Type B pancreatic cell (in vitro differentiated cells): ENCODE measurements at regions not wholly inside any gene's neighbourhood (a gene's known extent, or its start where the extent isn't known, plus 50 kb on each side); places are given as distances from the start of the nearest gene placed in this dataset.

Experiments
- DNase-seq: peaks from one replicate; pipeline ENCODE4 v3.0.0; 2021; ENCODE audit warnings: mixed read lengths; ENCODE audit not compliant: unreplicated experiment; ENCODE audit errors: extremely low spot score
- H3K27ac Mint-ChIP-seq: 2 replicates; pipeline ENCODE4 v1.8.0; 2021; ENCODE audit warnings: mild to moderate bottlenecking, mixed read lengths
- H3K27me3 Mint-ChIP-seq: 2 replicates; pipeline ENCODE4 v1.8.0; 2021; ENCODE audit warnings: mixed read lengths
- H3K36me3 Mint-ChIP-seq: 2 replicates; pipeline ENCODE4 v1.8.0; 2021; ENCODE audit warnings: mixed read lengths
- H3K4me1 Mint-ChIP-seq: one replicate; pipeline ENCODE4 v1.8.0; 2021; ENCODE audit warnings: mixed read lengths; ENCODE audit not compliant: unreplicated experiment
- H3K4me3 Mint-ChIP-seq: 2 replicates; pipeline ENCODE4 v1.8.0; 2021; ENCODE audit warnings: mild to moderate bottlenecking, mixed read lengths
- H3K9me3 Mint-ChIP-seq: 2 replicates; pipeline ENCODE4 v1.8.0; 2021; ENCODE audit warnings: mixed read lengths
- CTCF ChIP-seq: fragments of 200-600 bp; sonication (generic); conservative IDR thresholded peaks from 2 replicates; pipeline ENCODE4 v1.5.0; 2021; ENCODE audit warnings: antibody characterized with exemption, mild to moderate bottlenecking

- no peak for DNase-seq
- no peak overlapping the region for H3K4me3 Mint-ChIP-seq
- H3K4me1 Mint-ChIP-seq = no peaks in the 10 kb centered on the region
These were observed 300.5 kb upstream of the ATP10B start for GRCh38 chr5:161152415-161152940.

GRCh38 chr5:161150441-161150988 lies 298.5 kb upstream of the ATP10B start:
- no peak for DNase-seq
- H3K9me3 Mint-ChIP-seq = no peaks in the 10 kb centered on the region
- no peaks in the 10 kb centered on the region for H3K36me3 Mint-ChIP-seq
- no peaks in the 10 kb centered on the region for H3K4me1 Mint-ChIP-seq
- H3K27ac Mint-ChIP-seq = no peak overlapping the region
- peaks cover 8% of the 10 kb centered on the region for H3K27me3 Mint-ChIP-seq
- H3K4me3 Mint-ChIP-seq = no peak overlapping the region
- TF ChIP-seq CTCF = no peak

More at GRCh38 chr5:161152415-161152940, 300.5 kb upstream of the ATP10B start:
- TF ChIP-seq CTCF = no peak
- Mint-ChIP-seq H3K27me3 (peaks cover 8% of the 10 kb centered on the region), H3K36me3 (no peaks in the 10 kb centered on the region), H3K9me3 (no peaks in the 10 kb centered on the region), H3K27ac (no peak overlapping the region)

GRCh38 chr5:161149078-161149477 lies 297.1 kb upstream of the ATP10B start:
- DNase-seq = no peak
- H3K27me3 Mint-ChIP-seq = peaks cover 8% of the 10 kb centered on the region
- TF ChIP-seq CTCF = no peak
- H3K9me3 Mint-ChIP-seq = no peaks in the 10 kb centered on the region
- H3K4me1 Mint-ChIP-seq = no peaks in the 10 kb centered on the region
- H3K27ac Mint-ChIP-seq = no peak overlapping the region
- no peak overlapping the region for H3K4me3 Mint-ChIP-seq
- H3K36me3 Mint-ChIP-seq = no peaks in the 10 kb centered on the region

GRCh38 chr5:161138751-161139455 lies 286.9 kb upstream of the ATP10B start:
- Mint-ChIP-seq H3K4me3 (no peak overlapping the region), H3K27ac (no peak overlapping the region), H3K9me3 (no peaks in the 10 kb centered on the region), H3K4me1 (no peaks in the 10 kb centered on the region), H3K27me3 (no peaks in the 10 kb centered on the region), H3K36me3 (no peaks in the 10 kb centered on the region)
- no peak for DNase-seq
- no peak for TF ChIP-seq CTCF

GRCh38 chr5:161134956-161135355 lies 282.9 kb upstream of the ATP10B start:
- Mint-ChIP-seq H3K27ac (no peak overlapping the region), H3K4me1 (no peaks in the 10 kb centered on the region), H3K36me3 (no peaks in the 10 kb centered on the region), H3K9me3 (no peaks in the 10 kb centered on the region), H3K27me3 (no peaks in the 10 kb centered on the region), H3K4me3 (no peak overlapping the region)
- no peak for TF ChIP-seq CTCF
- no peak for DNase-seq
